Motor neuron (in vitro differentiated cells): ENCODE measurements at regions not wholly inside any gene's neighbourhood (a gene's known extent, or its start where the extent isn't known, plus 50 kb on each side); places are given as distances from the start of the nearest gene placed in this dataset.
"Not testable (repeated sequence)": the region's sequence is repeated elsewhere in the genome, so short reads cannot be mapped to it uniquely, and the experiment has no call there.

Experiments
- ATAC-seq, 8 experiments: fragments of 200-7000 bp; cut with Tn5 transposase; replicated peaks in 6 of 8; 2 replicates each; pipeline ENCODE4 v1.8.0; 2021; ENCODE audit warnings: mild to moderate bottlenecking in 8 of 8, moderate library complexity in 8 of 8
- H3K27ac ChIP-seq, 2 donors: fragments of 250-450 bp; sonication (Bioruptor Pico); 2 replicates each; pipeline ENCODE4 v1.9.0; 2021; ENCODE audit warnings: antibody characterized with exemption in 2 of 2, mild to moderate bottlenecking in 2 of 2, moderate library complexity in 1 of 2
- H3K4me1 ChIP-seq, 2 donors: fragments of 250-450 bp; sonication (Bioruptor Pico); replicated peaks in 1 of 2; 2 replicates each; pipeline ENCODE4 v1.6.1; 2021; ENCODE audit warnings: antibody characterized with exemption in 2 of 2, mild to moderate bottlenecking in 2 of 2, moderate library complexity in 1 of 2
- H3K4me3 ChIP-seq, 5 donors: fragments of 250-450 bp; sonication (Bioruptor Pico); 2 replicates each; pipeline ENCODE4 v1.9.0; 2021; ENCODE audit warnings: antibody characterized with exemption in 5 of 5, mild to moderate bottlenecking in 5 of 5, moderate library complexity in 4 of 5
- WGBS, 10 experiments: fragments of 450-650 bp; shearing (Covaris generic); methylation state at CpG; one replicate each; pipeline ENCODE4 v1.0.0; 2022; 5-methylcytosine and 5-hydroxymethylcytosine counted together
- in situ Hi-C, 9 experiments: fragments of 400-800 bp; cut with MboI; loops; one replicate each; pipeline ENCODE4 v1.15.0; 2021; ENCODE audit warnings: low sequenced_read_pairs in 9 of 9, low pct_unique_long_range_greater_than_20kb in 2 of 9; ENCODE audit not compliant: unreplicated experiment in 9 of 9

DNA sequence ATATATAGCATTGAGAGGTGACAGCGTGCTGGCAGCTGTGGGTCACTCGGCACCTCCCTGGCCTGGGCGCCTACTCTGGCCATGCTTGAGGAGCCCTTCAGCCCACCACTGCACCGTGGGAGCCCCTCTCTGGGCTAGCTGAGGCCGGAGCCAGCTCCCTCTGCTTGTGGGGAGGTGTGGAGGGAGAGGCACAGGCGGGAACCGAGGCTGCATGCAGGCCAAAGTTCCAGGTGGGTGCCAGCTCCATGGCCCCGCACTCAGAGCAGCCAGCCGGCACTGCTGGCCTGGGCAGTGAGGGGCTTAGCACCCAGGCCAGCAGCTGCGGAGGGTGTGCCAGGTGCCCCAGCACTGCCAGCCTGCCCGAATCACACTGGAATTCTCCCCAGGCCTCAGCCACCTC, 299.9 kb upstream of the PABPC4L start:
- ATAC-seq, in situ Hi-C loops, H3K4me3 ChIP-seq, H3K27ac ChIP-seq, H3K4me1 ChIP-seq: not testable (repeated sequence)
- WGBS, 10 experiments, result 40 to 90% (median 76%) methylated on average over 1 to 2 of the region's 11 CpGs; no CpG with 5 or more reads in 4 of the 10 experiments

DNA sequence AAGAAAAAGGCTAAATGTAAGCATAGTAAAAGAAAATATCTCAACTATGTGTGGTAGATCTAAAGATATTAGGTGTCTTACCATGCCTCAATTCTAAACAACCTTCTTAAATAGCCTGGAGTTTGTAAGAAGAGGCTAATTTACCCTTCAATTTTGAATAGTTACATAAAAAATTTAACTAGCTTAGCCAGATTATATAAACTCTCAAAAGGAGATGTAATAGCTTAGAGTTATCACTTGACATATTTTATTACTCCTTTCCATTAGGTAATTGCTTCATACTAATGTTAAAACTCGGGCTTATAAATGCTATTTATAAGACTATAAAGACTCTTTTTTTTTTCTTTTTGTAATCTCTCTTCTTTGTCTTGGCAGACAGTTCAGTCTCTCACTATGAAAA, 297.5 kb upstream of the PABPC4L start:
- Histone ChIP-seq H3K27ac (no peak overlapping the region), H3K4me1 (no peaks in the 10 kb centered on the region), H3K4me3 (no peak overlapping the region)
- peak in 1 of 8 experiments; percentile 36 for ATAC-seq
- 0 to 82% (median 43%) methylated on average over 1 of the region's 1 CpG for WGBS, 10 experiments
- in situ Hi-C loops, result no loop called here

DNA sequence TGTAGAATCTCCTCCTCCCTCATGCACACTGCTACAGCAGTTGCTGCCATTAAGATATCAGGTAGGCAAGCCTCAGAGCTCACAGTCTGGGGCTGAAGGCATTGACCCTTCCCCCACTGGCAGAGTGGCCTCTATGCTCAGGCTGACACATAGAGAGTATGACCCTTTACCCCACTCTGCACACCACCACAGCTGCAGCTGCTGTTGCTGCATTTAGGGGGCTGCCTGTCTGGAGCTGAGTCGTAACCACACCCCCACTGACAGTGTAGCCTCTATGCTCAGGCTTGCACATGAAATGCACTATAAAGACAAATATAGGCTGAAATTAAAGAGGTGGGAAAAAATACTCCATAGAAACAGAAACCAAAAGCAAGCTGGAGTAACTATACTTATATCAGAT, 289.3 kb upstream of the PABPC4L start:
- in situ Hi-C loops, result no loop called here

DNA sequence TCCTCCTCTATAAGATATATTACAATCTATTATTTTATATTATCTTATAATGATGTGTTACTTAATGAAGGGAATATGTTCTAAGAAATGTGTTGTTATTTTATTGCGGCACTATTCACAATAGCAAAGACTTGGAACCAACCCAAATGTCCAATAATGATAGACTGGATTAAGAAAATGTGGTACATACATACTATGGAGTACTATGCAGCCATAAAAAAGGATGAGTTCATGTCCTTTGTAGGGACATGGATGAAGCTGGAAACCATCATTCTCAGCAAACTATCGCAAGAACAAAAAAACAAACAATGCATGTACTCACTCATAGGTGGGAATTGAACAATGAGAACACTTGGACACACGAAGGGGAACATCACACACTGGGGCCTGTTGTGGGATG, 281.9 kb upstream of the PABPC4L start:
- in situ Hi-C loops, H3K4me3 ChIP-seq, H3K27ac ChIP-seq, ATAC-seq, H3K4me1 ChIP-seq: not testable (repeated sequence)
- 7 to 100% (median 56%) methylated on average over 1 to 3 of the region's 3 CpGs; no CpG with 5 or more reads in 3 of the 10 experiments for WGBS, 10 experiments

More for the DNA sequence above, 289.3 kb upstream of the PABPC4L start:
- Histone ChIP-seq H3K27ac (no peak overlapping the region), H3K4me1 (no peaks in the 10 kb centered on the region), H3K4me3 (no peak overlapping the region)
- ATAC-seq, result no peak
- WGBS, 10 experiments, result 0 to 100% (median 71%) methylated on average over 1 of the region's 1 CpG; no CpG with 5 or more reads in 5 of the 10 experiments

DNA sequence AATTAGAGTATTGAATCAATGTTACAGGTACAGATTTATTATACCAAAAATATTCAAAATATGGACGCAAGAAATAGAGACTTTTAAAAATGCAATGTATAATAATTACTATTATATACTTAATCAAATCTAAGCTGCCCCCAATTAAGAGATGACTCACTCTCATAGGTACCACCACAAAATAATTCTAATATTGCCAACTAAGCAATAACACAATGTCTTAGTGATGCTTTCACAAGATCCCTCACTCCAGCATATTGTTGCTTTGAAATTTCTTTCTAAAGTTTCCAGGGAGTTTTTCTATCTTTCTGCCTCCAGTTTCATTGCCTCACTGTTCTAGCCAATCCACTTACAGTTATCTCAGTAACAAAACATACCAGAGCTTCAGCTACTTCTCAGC, 270.0 kb upstream of the PABPC4L start:
- WGBS, 10 experiments, result 0 to 100% (median 89%) methylated on average over 1 of the region's 1 CpG; no CpG with 5 or more reads in 1 of the 10 experiments
- ATAC-seq, result no peak
- H3K27ac ChIP-seq, result no peak overlapping the region
- no peaks in the 10 kb centered on the region for H3K4me1 ChIP-seq
- in situ Hi-C loops, result no loop called here
- H3K4me3 ChIP-seq, result no peak overlapping the region

DNA sequence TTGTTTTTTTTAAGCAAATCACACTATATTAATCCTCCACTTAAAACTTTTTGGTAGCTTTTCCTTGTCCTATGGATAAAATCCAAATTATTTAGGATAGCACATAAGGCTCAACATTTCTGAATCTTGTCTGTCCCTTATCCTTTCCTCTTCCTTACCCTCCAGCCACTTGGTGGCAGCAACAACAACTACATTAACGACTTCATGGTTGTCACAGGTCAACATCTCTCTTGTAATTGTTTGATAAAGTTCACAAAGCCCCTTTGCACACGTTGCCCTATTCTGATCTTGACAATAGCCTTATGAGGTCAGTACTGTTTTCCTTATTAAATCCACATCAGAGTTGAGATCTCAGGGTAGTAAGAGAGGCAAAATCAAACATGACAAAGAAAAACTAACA, 269.0 kb upstream of the PABPC4L start:
- peak in 1 of 8 experiments; percentile 23 for ATAC-seq
- H3K4me1 ChIP-seq, result no peaks in the 10 kb centered on the region
- in situ Hi-C loops, result no loop called here
- no peak overlapping the region for H3K27ac ChIP-seq
- H3K4me3 ChIP-seq, result no peak overlapping the region
- WGBS, 10 experiments, result 0 to 61% (median 0%) methylated on average over 1 to 2 of the region's 2 CpGs; no CpG with 5 or more reads in 4 of the 10 experiments

DNA sequence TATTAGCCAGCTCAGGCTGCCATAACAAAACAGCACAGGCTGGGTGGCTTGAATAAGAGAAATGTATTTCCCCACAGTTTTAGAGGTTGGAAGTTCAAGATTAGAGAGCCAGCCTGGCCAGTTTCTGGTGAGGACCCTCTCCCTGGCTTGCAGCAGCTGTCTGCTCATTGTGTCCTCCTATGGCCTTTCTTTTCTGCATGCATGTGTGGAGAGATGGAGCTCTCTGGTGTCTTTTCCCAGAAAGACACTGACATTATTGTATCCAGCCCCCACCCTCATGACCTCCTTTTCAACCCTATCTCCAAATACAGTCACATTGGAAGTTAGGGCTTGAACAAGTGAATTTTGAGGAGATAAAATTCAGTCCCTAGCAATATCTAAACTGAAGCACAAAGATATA, 263.8 kb upstream of the PABPC4L start:
- H3K4me1 ChIP-seq, result no peaks in the 10 kb centered on the region
- peak in 1 of 8 experiments; percentile 68 for ATAC-seq
- no peak overlapping the region for H3K27ac ChIP-seq
- in situ Hi-C loops, result no loop called here
- no peak overlapping the region for H3K4me3 ChIP-seq

DNA sequence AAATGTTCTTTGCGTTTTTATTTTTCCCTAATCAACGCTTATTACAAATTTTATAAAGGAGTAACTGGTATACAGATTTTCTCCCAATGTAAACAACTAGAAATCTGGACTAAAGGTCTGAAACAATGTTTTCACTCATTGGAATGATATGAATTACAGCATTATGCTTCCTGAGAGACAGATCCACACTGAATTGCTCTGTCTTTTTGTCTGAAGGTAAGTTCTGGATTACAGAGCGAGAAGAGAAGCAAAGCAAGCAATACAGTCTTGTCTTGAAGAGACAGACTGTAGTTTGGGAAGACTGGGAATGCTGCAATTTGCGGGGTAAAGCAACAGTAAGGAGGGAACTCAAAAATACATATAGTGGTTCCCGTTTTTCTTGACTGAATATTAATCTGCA, 262.2 kb upstream of the PABPC4L start:
- Histone ChIP-seq H3K4me3 (no peak overlapping the region), H3K27ac (no peak overlapping the region), H3K4me1 (no peaks in the 10 kb centered on the region)
- 0 to 100% (median 79%) methylated on average over 3 to 5 of the region's 5 CpGs for WGBS, 10 experiments
- no peak for ATAC-seq
- in situ Hi-C loops, result no loop called here

DNA sequence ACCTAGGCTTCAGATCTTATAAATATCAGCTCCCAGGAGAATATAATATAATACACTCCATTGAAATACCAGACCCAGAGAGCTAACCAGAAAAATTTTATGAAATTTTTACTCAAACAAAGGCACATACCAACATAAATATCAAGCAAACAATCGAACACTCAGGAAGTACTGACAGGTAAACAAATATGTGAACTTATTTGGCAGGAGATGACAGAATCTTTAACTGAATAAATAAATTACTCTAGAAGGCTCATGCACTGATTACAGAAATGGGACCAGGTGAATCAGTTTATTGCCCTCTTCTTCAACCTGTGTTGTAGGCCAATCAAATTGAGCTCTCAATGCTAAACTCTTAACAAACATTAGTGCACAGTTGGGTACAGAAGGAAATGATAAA, 225.2 kb upstream of the PABPC4L start:
- H3K4me3 ChIP-seq, result no peak overlapping the region
- no peak for ATAC-seq
- in situ Hi-C loops, result no loop called here
- WGBS, 10 experiments, result 0 to 100% (median 82%) methylated on average over 1 of the region's 1 CpG; no CpG with 5 or more reads in 4 of the 10 experiments
- no peaks in the 10 kb centered on the region for H3K4me1 ChIP-seq
- no peak overlapping the region for H3K27ac ChIP-seq

DNA sequence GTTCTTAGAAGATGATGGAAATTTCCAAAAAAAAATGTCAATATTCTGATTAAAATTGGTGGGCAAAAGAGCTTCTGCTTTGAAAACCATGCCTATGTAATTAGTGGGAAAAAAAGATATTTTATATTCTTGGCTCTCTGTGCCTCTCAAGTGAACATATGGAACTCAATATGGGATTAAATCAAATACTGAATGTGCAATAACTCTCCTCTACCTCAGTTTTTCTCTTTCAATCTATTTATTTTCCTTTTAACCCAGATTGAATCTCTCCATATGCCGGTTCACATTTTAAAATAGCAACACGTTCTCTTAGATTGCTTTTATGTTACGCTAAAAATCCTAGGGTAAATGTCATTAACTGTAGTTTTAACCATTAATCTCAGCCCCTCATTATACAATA, 224.2 kb upstream of the PABPC4L start:
- Histone ChIP-seq H3K27ac (no peak overlapping the region), H3K4me3 (no peak overlapping the region), H3K4me1 (no peaks in the 10 kb centered on the region)
- in situ Hi-C loops, result no loop called here
- 0 to 100% (median 63%) methylated on average over 1 to 3 of the region's 3 CpGs for WGBS, 10 experiments
- ATAC-seq, result no peak

DNA sequence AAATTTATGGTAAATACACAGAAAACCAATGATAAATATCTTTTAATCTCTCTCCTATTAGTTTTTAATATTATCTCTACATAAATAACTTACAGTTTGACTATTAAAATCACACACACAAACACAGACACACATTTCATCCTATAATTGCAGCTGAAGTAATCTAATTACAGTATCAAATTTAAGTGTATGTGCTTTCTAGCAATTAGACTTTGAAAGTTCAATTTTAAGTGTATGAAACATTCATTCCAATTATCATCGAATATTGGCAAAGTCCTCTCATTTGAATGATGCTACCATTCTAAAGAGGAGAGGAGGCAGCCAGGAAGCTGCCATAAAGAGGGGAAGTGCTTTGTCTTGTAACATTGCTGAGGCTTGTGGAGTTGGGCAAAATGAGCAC, 221.2 kb upstream of the PABPC4L start:
- WGBS, 10 experiments, result 0 to 71% (median 0%) methylated on average over 1 of the region's 1 CpG; no CpG with 5 or more reads in 1 of the 10 experiments
- no peak for ATAC-seq
- in situ Hi-C loops, result no loop called here
- Histone ChIP-seq H3K4me3 (no peak overlapping the region), H3K4me1 (no peaks in the 10 kb centered on the region), H3K27ac (no peak overlapping the region)

DNA sequence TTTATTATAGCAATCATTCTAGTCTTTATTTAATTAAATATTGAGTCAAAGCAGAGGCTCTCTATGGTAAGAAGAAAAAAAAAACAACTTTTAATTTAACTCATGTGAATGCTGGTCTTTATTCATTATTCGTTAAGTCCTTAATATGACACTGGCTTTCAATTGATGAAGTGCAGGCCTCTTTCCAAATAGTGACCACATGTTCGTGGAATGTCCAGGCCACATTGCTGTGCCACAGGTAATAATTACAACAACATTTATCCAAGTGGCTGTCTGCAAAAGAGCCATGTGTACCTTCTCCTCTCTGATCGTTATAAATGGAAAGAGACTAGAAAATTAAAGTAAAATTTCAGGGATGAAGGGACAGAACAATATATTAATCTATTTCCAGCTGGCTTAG, 220.1 kb upstream of the PABPC4L start:
- in situ Hi-C loops, result no loop called here
- Histone ChIP-seq H3K27ac (no peak overlapping the region), H3K4me1 (no peaks in the 10 kb centered on the region), H3K4me3 (no peak overlapping the region)
- ATAC-seq, result no peak
- 0 to 100% (median 89%) methylated on average over 3 of the region's 3 CpGs for WGBS, 10 experiments

DNA sequence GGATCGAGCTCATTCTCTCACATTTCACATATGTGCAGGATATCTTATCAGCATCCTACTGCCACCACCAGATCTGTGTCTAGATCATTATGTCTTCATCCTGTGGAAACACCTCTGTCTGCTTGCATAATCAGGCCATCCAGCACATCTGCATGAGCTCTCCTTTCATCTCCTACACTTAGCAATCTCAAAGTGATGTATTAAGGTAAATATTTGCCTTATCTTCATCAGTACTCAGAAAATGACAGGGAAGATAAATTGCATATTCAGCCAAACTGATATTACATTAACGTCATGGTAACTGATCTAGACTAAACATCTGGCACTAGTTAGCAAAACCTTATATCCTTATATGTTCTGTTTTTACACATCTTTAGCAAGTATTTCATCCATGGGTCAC, 207.3 kb upstream of the PABPC4L start:
- in situ Hi-C loops, result no loop called here
- WGBS, 10 experiments, result 7 to 100% (median 77%) methylated on average over 1 to 2 of the region's 2 CpGs; no CpG with 5 or more reads in 2 of the 10 experiments
- ATAC-seq, result no peak

DNA sequence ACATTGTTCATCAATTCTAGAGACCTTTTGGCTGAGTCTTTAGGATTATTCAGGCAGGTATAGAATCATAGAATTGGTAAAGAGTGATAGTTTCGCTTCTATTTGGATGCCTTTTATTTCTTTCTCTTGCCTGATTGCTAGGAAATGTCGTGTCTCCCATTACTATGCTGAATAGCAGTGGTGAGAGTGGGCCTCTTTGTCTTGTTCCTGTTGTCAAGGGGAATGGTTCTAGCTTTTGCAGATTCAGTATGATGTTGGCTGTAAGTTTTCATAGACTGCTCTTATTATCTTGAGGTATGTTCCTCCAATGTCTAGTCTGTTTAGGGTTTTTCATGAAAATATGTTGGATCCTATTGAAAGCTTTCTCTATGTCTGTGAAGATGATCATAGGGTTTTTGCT, 200.2 kb upstream of the PABPC4L start:
- H3K4me3 ChIP-seq, result no peak overlapping the region

More for the DNA sequence above, 207.3 kb upstream of the PABPC4L start:
- H3K4me1 ChIP-seq, result peaks cover 0 to 11% of the 10 kb centered on the region in 2 donors
- no peak overlapping the region for H3K27ac ChIP-seq
- H3K4me3 ChIP-seq, result no peak overlapping the region

More for the DNA sequence above, 200.2 kb upstream of the PABPC4L start:
- in situ Hi-C loops, result no loop called here
- ATAC-seq, result peak in 1 of 8 experiments; percentile 90
- WGBS, 10 experiments, result 0 to 70% (median 40%) methylated on average over 1 to 2 of the region's 2 CpGs; no CpG with 5 or more reads in 1 of the 10 experiments
- Histone ChIP-seq H3K27ac (no peak overlapping the region), H3K4me1 (no peaks in the 10 kb centered on the region)
